Upper lobe of left lung (tissue), 4 donors: ENCODE measurements at regions not wholly inside any gene's neighbourhood (a gene's known extent, or its start where the extent isn't known, plus 50 kb on each side); places are given as distances from the start of the nearest gene placed in this dataset.

Experiments
- CTCF ChIP-seq, 6 experiments: fragments of 450-650 bp in 4 of 6; fragments of 200-600 bp in 2 of 6; sonication (generic) in 2 of 6; IDR thresholded peaks; one replicate each; pipeline ENCODE4 v1.5.1; 2016 to 2019; ENCODE audit warnings: antibody characterized with exemption in 6 of 6
- EP300 ChIP-seq, 4 donors: sonication (generic); formaldehyde crosslinking; IDR thresholded peaks; one replicate each; pipeline ENCODE4 v1.5.1; 2017; ENCODE audit warnings: antibody characterized with exemption in 4 of 4, control low read depth in 2 of 4

GRCh38 chr13:74555651-74556420 lies 421.6 kb upstream of the KLF12 start:
- TF ChIP-seq EP300 (IDR thresholded peaks at IDR 0.05) (no peak), CTCF (IDR thresholded peaks at IDR 0.05) (no peak)
